GM19328 (cell line): ENCODE measurements at regions not wholly inside any gene's neighbourhood (a gene's known extent, or its start where the extent isn't known, plus 50 kb on each side); places are given as distances from the start of the nearest gene placed in this dataset.
"Not testable (repeated sequence)": the region's sequence is repeated elsewhere in the genome, so short reads cannot be mapped to it uniquely, and the experiment has no call there.

ENCODE experiments used
- ATAC-seq: cut with Tn5 transposase; IDR thresholded peaks from one replicate; pipeline ENCODE4 v1.9.1; 2021; ENCODE audit warnings: mild to moderate bottlenecking, moderate library complexity; ENCODE audit not compliant: unreplicated experiment

GRCh38 chr1:99533909-99534637 lies 111.8 kb upstream of the PALMD start:
- ATAC-seq: no peak

GRCh38 chr1:99534638-99534930 lies 111.3 kb upstream of the PALMD start:
- no peak for ATAC-seq

GRCh38 chr1:99535470-99536164 lies 110.3 kb upstream of the PALMD start:
- ATAC-seq: no peak

GRCh38 chr1:99537886-99538617 lies 107.9 kb upstream of the PALMD start:
- no peak for ATAC-seq

- no peak for ATAC-seq
Observed at GRCh38 chr1:99538618-99538956, 107.3 kb upstream of the PALMD start.

GRCh38 chr1:99539131-99539530 lies 106.8 kb upstream of the PALMD start:
- ATAC-seq: no peak

- no peak for ATAC-seq
Observed at GRCh38 chr1:99540744-99541143, 105.2 kb upstream of the PALMD start.

GRCh38 chr1:99544328-99544727 lies 101.6 kb upstream of the PALMD start:
- no peak for ATAC-seq

- ATAC-seq: no peak
Observed at GRCh38 chr1:99546432-99547416, 99.2 kb upstream of the PALMD start.

GRCh38 chr1:99548943-99549605 lies 96.8 kb upstream of the PALMD start:
- ATAC-seq: no peak

GRCh38 chr1:99550198-99550597 lies 95.7 kb upstream of the PALMD start:
- no peak for ATAC-seq

- ATAC-seq: no peak
Observed at GRCh38 chr1:99551812-99552614, 93.9 kb upstream of the PALMD start.

GRCh38 chr1:99553301-99553700 lies 92.6 kb upstream of the PALMD start:
- no peak for ATAC-seq

GRCh38 chr1:99553819-99554218 lies 92.1 kb upstream of the PALMD start:
- not testable (repeated sequence) for ATAC-seq

GRCh38 chr1:99554727-99555126 lies 91.2 kb upstream of the PALMD start:
- ATAC-seq: no peak

- ATAC-seq: no peak
Observed at GRCh38 chr1:99557546-99558202, 88.2 kb upstream of the PALMD start.

- ATAC-seq: no peak
Observed at GRCh38 chr1:99559166-99559565, 86.7 kb upstream of the PALMD start.

- ATAC-seq: no peak
Observed at GRCh38 chr1:99560207-99561040, 85.5 kb upstream of the PALMD start.
